Liver (tissue), 3 donors: ENCODE measurements at regions not wholly inside any gene's neighbourhood (a gene's known extent, or its start where the extent isn't known, plus 50 kb on each side); places are given as distances from the start of the nearest gene placed in this dataset.

Experiments used
- EGR1 ChIP-seq, 2 donors: IDR thresholded peaks; 2 replicates each; pipeline ENCODE4 v1.6.1; 2016 to 2018; ENCODE audit warnings: antibody characterized with exemption in 2 of 2, low read depth in 2 of 2
- HNF4A ChIP-seq, 2 donors: conservative IDR thresholded peaks; 2 replicates each; pipeline ENCODE4 v1.6.1; 2016; ENCODE audit warnings: antibody characterized with exemption in 2 of 2, mild to moderate bottlenecking in 2 of 2
- RAD21 ChIP-seq, 2 donors: IDR thresholded peaks; 2 replicates each; pipeline ENCODE4 v1.6.1; 2016; ENCODE audit warnings: antibody characterized with exemption in 2 of 2, mild to moderate bottlenecking in 2 of 2
- REST ChIP-seq: IDR thresholded peaks from 2 replicates; pipeline ENCODE4 v1.6.1; 2016; ENCODE audit warnings: antibody characterized with exemption, mild to moderate bottlenecking
- YY1 ChIP-seq: IDR thresholded peaks from 2 replicates; pipeline ENCODE4 v1.6.1; 2016; ENCODE audit warnings: antibody characterized with exemption, mild to moderate bottlenecking
- TF ChIP-seq, protein P1 (sequence below): fragments of 150-350 bp; IDR thresholded peaks from 2 replicates; pipeline ENCODE4 v1.5.1; 2017; ENCODE audit warnings: improper control_type of control experiment, low read depth, low read length; ENCODE audit not compliant: missing input control
- donor health status: healthy.
- donor health status: healthy.

- TF ChIP-seq RAD21 (IDR thresholded peaks at IDR 0.05) (no peak), HNF4A (conservative IDR thresholded peaks at IDR 0.05) (no peak), REST (no peak), EGR1 (IDR thresholded peaks at IDR 0.05; ENCODE audit: low read depth in 2 of 2) (no peak), YY1 (no peak)
- TF ChIP-seq, protein P1, sequence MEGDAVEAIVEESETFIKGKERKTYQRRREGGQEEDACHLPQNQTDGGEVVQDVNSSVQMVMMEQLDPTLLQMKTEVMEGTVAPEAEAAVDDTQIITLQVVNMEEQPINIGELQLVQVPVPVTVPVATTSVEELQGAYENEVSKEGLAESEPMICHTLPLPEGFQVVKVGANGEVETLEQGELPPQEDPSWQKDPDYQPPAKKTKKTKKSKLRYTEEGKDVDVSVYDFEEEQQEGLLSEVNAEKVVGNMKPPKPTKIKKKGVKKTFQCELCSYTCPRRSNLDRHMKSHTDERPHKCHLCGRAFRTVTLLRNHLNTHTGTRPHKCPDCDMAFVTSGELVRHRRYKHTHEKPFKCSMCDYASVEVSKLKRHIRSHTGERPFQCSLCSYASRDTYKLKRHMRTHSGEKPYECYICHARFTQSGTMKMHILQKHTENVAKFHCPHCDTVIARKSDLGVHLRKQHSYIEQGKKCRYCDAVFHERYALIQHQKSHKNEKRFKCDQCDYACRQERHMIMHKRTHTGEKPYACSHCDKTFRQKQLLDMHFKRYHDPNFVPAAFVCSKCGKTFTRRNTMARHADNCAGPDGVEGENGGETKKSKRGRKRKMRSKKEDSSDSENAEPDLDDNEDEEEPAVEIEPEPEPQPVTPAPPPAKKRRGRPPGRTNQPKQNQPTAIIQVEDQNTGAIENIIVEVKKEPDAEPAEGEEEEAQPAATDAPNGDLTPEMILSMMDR: no peak
Measured at GRCh38 chr13:40115426-40115825, 460.0 kb downstream of the COG6 start.
